Natural killer cell (primary cell): ENCODE measurements at regions not wholly inside any gene's neighbourhood (a gene's known extent, or its start where the extent isn't known, plus 50 kb on each side); places are given as distances from the start of the nearest gene placed in this dataset.

Experiments used
- ATAC-seq, 3 donors: fragments of 150-1000 bp in 2 of 3; fragments of 200-7000 bp in 1 of 3; cut with Tn5 transposase; 1 replicate in 1 of 3; 2 replicates in 2 of 3; pipeline ENCODE4 v1.10.0; 2021; ENCODE audit warnings: mild to moderate bottlenecking in 2 of 3, moderate library complexity in 2 of 3
- DNase-seq, 2 donors: peaks; one replicate each; pipeline versions ENCODE4 v3.0.0 to v3.0.0-alpha.2; 2013 to 2021; ENCODE audit warnings: mixed read lengths in 1 of 2
- H3K27ac ChIP-seq: one replicate; pipeline ENCODE4 v1.5.1; 2013; ENCODE audit warnings: mild to moderate bottlenecking, low read length
- H3K27me3 ChIP-seq: one replicate; pipeline ENCODE4 v1.6.1; 2013; ENCODE audit warnings: low read length; ENCODE audit not compliant: control insufficient read depth, insufficient read depth
- H3K36me3 ChIP-seq: one replicate; pipeline ENCODE4 v1.6.1; 2013; ENCODE audit warnings: low read length; ENCODE audit not compliant: control insufficient read depth, insufficient read depth
- H3K4me1 ChIP-seq: one replicate; pipeline ENCODE4 v1.6.1; 2013; ENCODE audit warnings: low read length; ENCODE audit not compliant: control insufficient read depth, insufficient read depth
- H3K4me3 ChIP-seq: one replicate; pipeline ENCODE4 v1.5.1; 2013; ENCODE audit warnings: low read length
- H3K9me3 ChIP-seq: one replicate; pipeline ENCODE4 v1.6.1; 2013; ENCODE audit warnings: low read length; ENCODE audit not compliant: control insufficient read depth, insufficient read depth
- H3K27ac Mint-ChIP-seq, 2 donors: one replicate each; pipeline ENCODE4 v1.8.0; 2022; ENCODE audit warnings: mild to moderate bottlenecking in 2 of 2, mixed read lengths in 2 of 2, moderate library complexity in 1 of 2
- H3K27me3 Mint-ChIP-seq, 2 donors: one replicate each; pipeline ENCODE4 v1.8.0; 2022; ENCODE audit warnings: low read depth in 2 of 2, mixed read lengths in 2 of 2
- H3K36me3 Mint-ChIP-seq: one replicate; pipeline ENCODE4 v1.8.0; 2022; ENCODE audit warnings: mixed read lengths
- H3K4me1 Mint-ChIP-seq, 2 donors: one replicate each; pipeline ENCODE4 v1.8.0; 2022; ENCODE audit warnings: mixed read lengths in 2 of 2
- H3K4me3 Mint-ChIP-seq: one replicate; pipeline ENCODE4 v1.8.0; 2022; ENCODE audit warnings: mild to moderate bottlenecking, moderate library complexity, mixed read lengths
- H3K9me3 Mint-ChIP-seq, 2 donors: one replicate each; pipeline ENCODE4 v1.8.0; 2022; ENCODE audit warnings: mixed read lengths in 2 of 2
- WGBS: methylation state at CpG from one replicate; pipeline ENCODE4 v1.1.7; 2013; ENCODE audit warnings: missing lambda C conversion rate; ENCODE audit not compliant: insufficient coverage; 5-methylcytosine and 5-hydroxymethylcytosine counted together
- intact Hi-C: fragments of 100-400 bp; cut with micrococcal nuclease; formaldehyde crosslinking; loops from one replicate; pipeline ENCODE4 v1.14.2; 2022
- TF ChIP-seq, protein P1 (sequence below): fragments of 200-600 bp; IDR thresholded peaks from one replicate; pipeline ENCODE4 v1.8.0; 2022; ENCODE audit warnings: antibody characterized with exemption

GRCh38 chr12:18183141-18183540, 78.2 kb upstream of the PIK3C2G start:
- intact Hi-C loops, result no loop called here
- no peak overlapping the region for H3K27ac ChIP-seq
- Mint-ChIP-seq H3K36me3 (peaks cover 6% of the 10 kb centered on the region), H3K9me3 (peaks cover 10 to 11% of the 10 kb centered on the region in 2 donors), H3K4me1 (no peaks in the 10 kb centered on the region), H3K27ac (no peak overlapping the region), H3K4me3 (no peak overlapping the region), H3K27me3 (no peaks in the 10 kb centered on the region)
- no peak for ATAC-seq
- H3K27me3 ChIP-seq, result no peaks in the 10 kb centered on the region
- TF ChIP-seq, protein P1, sequence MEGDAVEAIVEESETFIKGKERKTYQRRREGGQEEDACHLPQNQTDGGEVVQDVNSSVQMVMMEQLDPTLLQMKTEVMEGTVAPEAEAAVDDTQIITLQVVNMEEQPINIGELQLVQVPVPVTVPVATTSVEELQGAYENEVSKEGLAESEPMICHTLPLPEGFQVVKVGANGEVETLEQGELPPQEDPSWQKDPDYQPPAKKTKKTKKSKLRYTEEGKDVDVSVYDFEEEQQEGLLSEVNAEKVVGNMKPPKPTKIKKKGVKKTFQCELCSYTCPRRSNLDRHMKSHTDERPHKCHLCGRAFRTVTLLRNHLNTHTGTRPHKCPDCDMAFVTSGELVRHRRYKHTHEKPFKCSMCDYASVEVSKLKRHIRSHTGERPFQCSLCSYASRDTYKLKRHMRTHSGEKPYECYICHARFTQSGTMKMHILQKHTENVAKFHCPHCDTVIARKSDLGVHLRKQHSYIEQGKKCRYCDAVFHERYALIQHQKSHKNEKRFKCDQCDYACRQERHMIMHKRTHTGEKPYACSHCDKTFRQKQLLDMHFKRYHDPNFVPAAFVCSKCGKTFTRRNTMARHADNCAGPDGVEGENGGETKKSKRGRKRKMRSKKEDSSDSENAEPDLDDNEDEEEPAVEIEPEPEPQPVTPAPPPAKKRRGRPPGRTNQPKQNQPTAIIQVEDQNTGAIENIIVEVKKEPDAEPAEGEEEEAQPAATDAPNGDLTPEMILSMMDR, result no peak
- no peaks in the 10 kb centered on the region for H3K36me3 ChIP-seq
- no peaks in the 10 kb centered on the region for H3K9me3 ChIP-seq
- no peaks in the 10 kb centered on the region for H3K4me1 ChIP-seq
- H3K4me3 ChIP-seq, result no peak overlapping the region
- WGBS, result 33% methylated on average over 1 of the region's 2 CpGs
- DNase-seq, result no peak

GRCh38 chr12:18171571-18171970, 81.6 kb upstream of the RERGL start:
- Histone ChIP-seq H3K9me3 (peaks cover 13% of the 10 kb centered on the region), H3K4me1 (no peaks in the 10 kb centered on the region), H3K27ac (no peak overlapping the region), H3K27me3 (no peaks in the 10 kb centered on the region), H3K4me3 (no peak overlapping the region), H3K36me3 (no peaks in the 10 kb centered on the region)
- Mint-ChIP-seq H3K4me3 (no peak overlapping the region), H3K27me3 (no peaks in the 10 kb centered on the region), H3K27ac (no peak overlapping the region), H3K4me1 (no peaks in the 10 kb centered on the region), H3K9me3 (peaks cover 8 to 17% of the 10 kb centered on the region in 2 donors), H3K36me3 (no peaks in the 10 kb centered on the region)
- ATAC-seq, result no peak
- intact Hi-C loops, result no loop called here
- DNase-seq, result no peak
- TF ChIP-seq, protein P1, result no peak
- no CpG with 5 or more reads among the region's 1 CpG for WGBS

GRCh38 chr12:18168016-18168415, 78.0 kb upstream of the RERGL start:
- intact Hi-C loops, result no loop called here
- ATAC-seq (no peak), DNase-seq (no peak)
- Mint-ChIP-seq H3K4me1 (peaks cover 0 to 4% of the 10 kb centered on the region in 2 donors), H3K36me3 (no peaks in the 10 kb centered on the region), H3K27me3 (no peaks in the 10 kb centered on the region), H3K9me3 (peaks cover 5 to 13% of the 10 kb centered on the region in 2 donors), H3K4me3 (no peak overlapping the region), H3K27ac (no peak overlapping the region)
- H3K27ac ChIP-seq, result no peak overlapping the region
- no peaks in the 10 kb centered on the region for H3K36me3 ChIP-seq
- no peaks in the 10 kb centered on the region for H3K4me1 ChIP-seq
- no CpG with 5 or more reads among the region's 3 CpGs for WGBS
- TF ChIP-seq, protein P1, result no peak
- H3K9me3 ChIP-seq, result peaks cover 5% of the 10 kb centered on the region
- H3K4me3 ChIP-seq, result no peak overlapping the region
- no peaks in the 10 kb centered on the region for H3K27me3 ChIP-seq

DNA sequence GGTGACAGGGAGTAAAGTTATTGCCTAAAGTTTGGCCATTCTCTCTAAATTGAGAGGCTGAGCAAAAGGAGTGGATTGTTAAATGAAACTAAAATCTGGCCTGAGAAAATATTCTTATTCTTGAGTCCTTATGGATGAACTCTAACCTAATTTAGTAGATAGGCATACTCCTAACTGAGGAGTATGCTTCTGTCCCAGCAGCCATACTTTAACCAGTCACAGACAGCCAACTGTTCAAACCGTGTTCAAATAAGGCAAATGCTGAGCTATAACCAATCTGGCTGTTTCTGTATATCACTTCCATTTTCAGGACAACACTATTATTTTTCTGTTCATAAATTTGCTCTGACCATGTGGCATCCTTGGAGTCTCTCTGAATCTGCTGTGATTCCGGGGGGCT, 75.9 kb upstream of the RERGL start:
- H3K27me3 Mint-ChIP-seq, result no peaks in the 10 kb centered on the region
- H3K4me1 ChIP-seq, result no peaks in the 10 kb centered on the region
- peaks cover 3 to 7% of the 10 kb centered on the region in 2 donors for H3K9me3 Mint-ChIP-seq
- ATAC-seq (no peak), DNase-seq (no peak)
- 56% methylated on average over 1 of the region's 2 CpGs for WGBS
- H3K4me1 Mint-ChIP-seq, result peaks cover 0 to 4% of the 10 kb centered on the region in 2 donors
- H3K9me3 ChIP-seq, result no peaks in the 10 kb centered on the region
- intact Hi-C loops, result no loop called here
- H3K27ac Mint-ChIP-seq, result no peak overlapping the region
- H3K36me3 Mint-ChIP-seq, result no peaks in the 10 kb centered on the region
- no peak overlapping the region for H3K4me3 Mint-ChIP-seq
- H3K4me3 ChIP-seq, result no peak overlapping the region
- no peaks in the 10 kb centered on the region for H3K27me3 ChIP-seq
- TF ChIP-seq, protein P1, result no peak
- no peaks in the 10 kb centered on the region for H3K36me3 ChIP-seq
- no peak overlapping the region for H3K27ac ChIP-seq
